BJ (cell line): ENCODE measurements at regions not wholly inside any gene's neighbourhood (a gene's known extent, or its start where the extent isn't known, plus 50 kb on each side); places are given as distances from the start of the nearest gene placed in this dataset.
"Not testable (repeated sequence)": the region's sequence is repeated elsewhere in the genome, so short reads cannot be mapped to it uniquely, and the experiment has no call there.

Experiments used
- CTCF ChIA-PET: fragments of 350-600 bp; formaldehyde crosslinking; extraction: SDS; loops from one replicate; lab custom pipeline; 2021; ENCODE audit warnings: antibody characterized with exemption, inconsistent platforms; lab: Yijun Ruan, JAX
- POLR2A ChIA-PET: fragments of 300-600 bp; sonication (Branson Sonifier 250); formaldehyde crosslinking; extraction: SDS; loops from one replicate; lab custom pipeline; 2021; ENCODE audit warnings: antibody characterized with exemption; lab: Charles Lee
- DNase-seq: peaks from one replicate; pipeline ENCODE4 v3.0.0-alpha.2; 2011; ENCODE audit warnings: low read depth
- H3K27me3 ChIP-seq: 2 replicates; pipeline ENCODE4 v1.6.0; 2011; ENCODE audit warnings: low read length; ENCODE audit not compliant: control insufficient read depth, insufficient read depth
- H3K36me3 ChIP-seq: 2 replicates; pipeline ENCODE4 v1.5.1; 2011; ENCODE audit warnings: low read length; ENCODE audit not compliant: control insufficient read depth, insufficient read depth
- H3K4me3 ChIP-seq: 2 replicates; pipeline ENCODE4 v1.5.1; 2011; ENCODE audit warnings: low read depth, mild to moderate bottlenecking, control low read depth, low read length
- CTCF ChIP-seq: IDR thresholded peaks from 2 replicates; pipeline ENCODE4 v1.5.1; 2011; ENCODE audit warnings: low read depth, mild to moderate bottlenecking, control low read depth, inconsistent platforms, low read length, moderate library complexity; ENCODE audit not compliant: insufficient read depth

GRCh38 chr5:72645064-72645846, 138.0 kb upstream of the ZNF366 start:
- Histone ChIP-seq H3K36me3 (no peaks in the 10 kb centered on the region), H3K27me3 (no peaks in the 10 kb centered on the region), H3K4me3 (no peak overlapping the region)
- TF ChIP-seq CTCF: no peak
- DNase-seq: no peak
- ChIA-PET POLR2A (no interaction called here), CTCF (interaction anchor here (0.7 to 1.6 kb wide), 2 partner anchors 37 to 63 kb away, joined by 3 read pairs; no protein-coding TSS in a partner anchor)

- no peak for DNase-seq
- H3K36me3 ChIP-seq: no peaks in the 10 kb centered on the region
- H3K27me3 ChIP-seq: no peaks in the 10 kb centered on the region
- no peak overlapping the region for H3K4me3 ChIP-seq
- ChIA-PET POLR2A (no interaction called here), CTCF (interaction anchor here (0.6 to 0.7 kb wide), 2 partner anchors 33 to 64 kb away, joined by 3 read pairs; no protein-coding TSS in a partner anchor)
- no peak for TF ChIP-seq CTCF
Observed at GRCh38 chr5:72644296-72644695, 137.1 kb upstream of the ZNF366 start.

GRCh38 chr5:72641164-72641563, 134.0 kb upstream of the ZNF366 start:
- ChIA-PET POLR2A (no interaction called here), CTCF (no interaction called here)
- no peaks in the 10 kb centered on the region for H3K36me3 ChIP-seq
- H3K27me3 ChIP-seq: no peaks in the 10 kb centered on the region
- DNase-seq: no peak
- no peak overlapping the region for H3K4me3 ChIP-seq
- TF ChIP-seq CTCF: no peak

GRCh38 chr5:72637058-72637457, 129.8 kb upstream of the ZNF366 start:
- ChIA-PET POLR2A (no interaction called here), CTCF (interaction anchor here (0.6 kb wide), 1 partner anchor 16 kb away, joined by 3 read pairs; no protein-coding TSS in a partner anchor)
- Histone ChIP-seq H3K4me3 (no peak overlapping the region), H3K36me3 (no peaks in the 10 kb centered on the region), H3K27me3 (no peaks in the 10 kb centered on the region)
- DNase-seq: no peak
- TF ChIP-seq CTCF: no peak

GRCh38 chr5:72636565-72636964, 129.4 kb upstream of the ZNF366 start:
- H3K4me3 ChIP-seq, DNase-seq, POLR2A ChIA-PET, H3K36me3 ChIP-seq, H3K27me3 ChIP-seq: not testable (repeated sequence)
- CTCF ChIA-PET: interaction anchor here (0.6 kb wide), 1 partner anchor 16 kb away, joined by 3 read pairs; no protein-coding TSS in a partner anchor
